ENCODE measurements at regions not wholly inside any gene's neighbourhood (a gene's known extent, or its start where the extent isn't known, plus 50 kb on each side); places are given as distances from the start of the nearest gene placed in this dataset.

- Histone ChIP-seq H3K4me1 (ENCODE audit: insufficient read depth, low read length) (no peaks in the 10 kb centered on the region), H4K20me1 (ENCODE audit: insufficient read depth, low read length) (no peaks in the 10 kb centered on the region), H2AFZ (ENCODE audit: low read depth, low read length) (no peak overlapping the region), H3K9me3 (ENCODE audit: insufficient read depth, low read depth, low read length) (no peaks in the 10 kb centered on the region), H3K27ac (ENCODE audit: low read depth, low read length) (no peak overlapping the region), H3K9ac (ENCODE audit: low read length) (no peak overlapping the region), H3K79me2 (ENCODE audit: insufficient read depth, low read length) (no peaks in the 10 kb centered on the region), H3K36me3 (ENCODE audit: insufficient read depth, low read length) (no peaks in the 10 kb centered on the region), H3K27me3 (ENCODE audit: insufficient read depth, low read length) (no peaks in the 10 kb centered on the region), H3K4me3 (ENCODE audit: insufficient read depth, low read depth, low read length) (no peak overlapping the region), H3K4me2 (ENCODE audit: low read length) (no peak overlapping the region)
- H3K27ac Mint-ChIP-seq (ENCODE audit: unreplicated experiment), result no peak overlapping the region
- DNase-seq (ENCODE audit: low read depth), result no peak
- H3K4me3 Mint-ChIP-seq (ENCODE audit: unreplicated experiment), result no peak overlapping the region
- no peaks in the 10 kb centered on the region for H3K36me3 Mint-ChIP-seq (ENCODE audit: low read depth, unreplicated experiment)
- H3K4me1 Mint-ChIP-seq (ENCODE audit: low read depth, unreplicated experiment), result peaks cover 3% of the 10 kb centered on the region
- no peak for FAIRE-seq
- no peak for TF ChIP-seq CTCF (IDR thresholded peaks at IDR 0.05; ENCODE audit: insufficient read depth, low read depth, low read length)
- no peak for TF ChIP-seq EZH2 (IDR thresholded peaks at IDR 0.05; ENCODE audit: insufficient read depth, low read length)
- no peaks in the 10 kb centered on the region for H3K27me3 Mint-ChIP-seq (ENCODE audit: low read depth, unreplicated experiment)
- H3K9me3 Mint-ChIP-seq (ENCODE audit: unreplicated experiment), result no peaks in the 10 kb centered on the region
These were observed 768.0 kb downstream of the STIM2 start for GRCh38 chr4:27628609-27629008.

GRCh38 chr4:27629532-27630225 is 769.0 kb downstream of the STIM2 start:
- Histone ChIP-seq H3K4me3 (ENCODE audit: insufficient read depth, low read depth, low read length) (no peak overlapping the region), H4K20me1 (ENCODE audit: insufficient read depth, low read length) (no peaks in the 10 kb centered on the region), H3K27ac (ENCODE audit: low read depth, low read length) (no peak overlapping the region), H2AFZ (ENCODE audit: low read depth, low read length) (no peak overlapping the region), H3K9ac (ENCODE audit: low read length) (no peak overlapping the region), H3K4me2 (ENCODE audit: low read length) (no peak overlapping the region), H3K4me1 (ENCODE audit: insufficient read depth, low read length) (no peaks in the 10 kb centered on the region), H3K9me3 (ENCODE audit: insufficient read depth, low read depth, low read length) (no peaks in the 10 kb centered on the region), H3K79me2 (ENCODE audit: insufficient read depth, low read length) (no peaks in the 10 kb centered on the region), H3K27me3 (ENCODE audit: insufficient read depth, low read length) (no peaks in the 10 kb centered on the region), H3K36me3 (ENCODE audit: insufficient read depth, low read length) (no peaks in the 10 kb centered on the region)
- TF ChIP-seq EZH2 (IDR thresholded peaks at IDR 0.05; ENCODE audit: insufficient read depth, low read length) (no peak), CTCF (IDR thresholded peaks at IDR 0.05; ENCODE audit: insufficient read depth, low read depth, low read length) (no peak)
- Mint-ChIP-seq H3K27ac (ENCODE audit: unreplicated experiment) (no peak overlapping the region), H3K4me1 (ENCODE audit: low read depth, unreplicated experiment) (peaks cover 3% of the 10 kb centered on the region), H3K27me3 (ENCODE audit: low read depth, unreplicated experiment) (no peaks in the 10 kb centered on the region), H3K4me3 (ENCODE audit: unreplicated experiment) (no peak overlapping the region), H3K9me3 (ENCODE audit: unreplicated experiment) (no peaks in the 10 kb centered on the region), H3K36me3 (ENCODE audit: low read depth, unreplicated experiment) (no peaks in the 10 kb centered on the region)
- DNase-seq (ENCODE audit: low read depth) (no peak), FAIRE-seq (no peak)

Measured in astrocyte (in vitro differentiated cells and primary cell).